ENCODE measurements at regions not wholly inside any gene's neighbourhood (a gene's known extent, or its start where the extent isn't known, plus 50 kb on each side); places are given as distances from the start of the nearest gene placed in this dataset.

DNA sequence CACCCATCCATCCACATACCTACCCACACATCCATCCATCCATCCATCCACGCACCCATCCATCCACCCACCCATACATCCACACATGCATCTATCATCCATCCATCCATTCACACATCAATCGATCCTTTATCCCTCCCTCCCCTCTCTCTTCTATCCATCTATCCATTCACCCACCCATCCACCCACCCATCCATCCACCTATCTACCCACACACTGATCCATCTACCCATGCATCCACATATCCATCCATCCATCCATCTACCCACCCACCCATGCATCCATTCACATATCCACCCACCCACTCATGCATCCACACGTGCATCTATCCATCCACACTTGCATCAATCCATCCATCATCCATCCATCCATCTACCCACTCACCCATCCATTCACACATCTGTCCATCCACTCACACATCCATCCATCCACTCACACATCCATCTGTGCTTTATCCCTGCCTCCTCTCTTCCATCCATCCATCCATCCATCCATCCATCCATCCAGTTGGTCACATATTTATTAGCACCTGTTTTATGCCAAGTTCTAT, 366.1 kb downstream of the CTTN start:
- no peak overlapping the region for H3K27ac ChIP-seq
- intact Hi-C loops (cut with DNase I; ENCODE audit: low total_unique reads), result no loop called here

DNA sequence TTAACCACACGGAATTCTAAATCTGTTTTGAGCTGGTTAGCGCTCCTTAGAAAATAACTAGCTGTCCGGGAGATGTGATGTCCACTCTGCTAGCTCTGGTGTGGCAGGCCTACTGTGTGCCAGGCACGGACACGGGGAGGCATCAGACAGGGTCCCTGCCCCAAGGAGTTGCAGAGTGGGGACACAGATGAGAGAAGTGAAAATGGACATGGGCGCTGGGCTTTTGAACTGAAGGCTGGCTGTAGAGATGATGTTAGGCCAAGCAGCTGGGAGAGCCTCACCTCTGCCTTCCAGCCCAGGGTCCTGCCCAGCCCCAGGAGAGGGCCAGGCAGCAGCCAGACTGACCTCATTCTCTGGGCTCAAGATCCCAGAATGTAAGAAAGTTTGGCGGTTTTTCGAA, 368.6 kb downstream of the CTTN start:
- TF ChIP-seq, protein P1, sequence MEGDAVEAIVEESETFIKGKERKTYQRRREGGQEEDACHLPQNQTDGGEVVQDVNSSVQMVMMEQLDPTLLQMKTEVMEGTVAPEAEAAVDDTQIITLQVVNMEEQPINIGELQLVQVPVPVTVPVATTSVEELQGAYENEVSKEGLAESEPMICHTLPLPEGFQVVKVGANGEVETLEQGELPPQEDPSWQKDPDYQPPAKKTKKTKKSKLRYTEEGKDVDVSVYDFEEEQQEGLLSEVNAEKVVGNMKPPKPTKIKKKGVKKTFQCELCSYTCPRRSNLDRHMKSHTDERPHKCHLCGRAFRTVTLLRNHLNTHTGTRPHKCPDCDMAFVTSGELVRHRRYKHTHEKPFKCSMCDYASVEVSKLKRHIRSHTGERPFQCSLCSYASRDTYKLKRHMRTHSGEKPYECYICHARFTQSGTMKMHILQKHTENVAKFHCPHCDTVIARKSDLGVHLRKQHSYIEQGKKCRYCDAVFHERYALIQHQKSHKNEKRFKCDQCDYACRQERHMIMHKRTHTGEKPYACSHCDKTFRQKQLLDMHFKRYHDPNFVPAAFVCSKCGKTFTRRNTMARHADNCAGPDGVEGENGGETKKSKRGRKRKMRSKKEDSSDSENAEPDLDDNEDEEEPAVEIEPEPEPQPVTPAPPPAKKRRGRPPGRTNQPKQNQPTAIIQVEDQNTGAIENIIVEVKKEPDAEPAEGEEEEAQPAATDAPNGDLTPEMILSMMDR (IDR thresholded peaks at IDR 0.05), result no peak
- DNase-seq, result no peak
- intact Hi-C loops (cut with DNase I; ENCODE audit: low total_unique reads), result no loop called here

More for the DNA sequence above, 366.1 kb downstream of the CTTN start:
- TF ChIP-seq, protein P1 (IDR thresholded peaks at IDR 0.05), result no peak
- peaks cover 0 to 5% (median 0%) of the 10 kb centered on the region in 3 donors for H3K9me3 ChIP-seq
- DNase-seq, result no peak
- H3K4me1 ChIP-seq, result no peaks in the 10 kb centered on the region
- H3K36me3 ChIP-seq, result no peaks in the 10 kb centered on the region
- no peak overlapping the region for H3K4me3 ChIP-seq
- H3K27me3 ChIP-seq, result peaks cover 0 to 11% of the 10 kb centered on the region in 2 donors

DNA sequence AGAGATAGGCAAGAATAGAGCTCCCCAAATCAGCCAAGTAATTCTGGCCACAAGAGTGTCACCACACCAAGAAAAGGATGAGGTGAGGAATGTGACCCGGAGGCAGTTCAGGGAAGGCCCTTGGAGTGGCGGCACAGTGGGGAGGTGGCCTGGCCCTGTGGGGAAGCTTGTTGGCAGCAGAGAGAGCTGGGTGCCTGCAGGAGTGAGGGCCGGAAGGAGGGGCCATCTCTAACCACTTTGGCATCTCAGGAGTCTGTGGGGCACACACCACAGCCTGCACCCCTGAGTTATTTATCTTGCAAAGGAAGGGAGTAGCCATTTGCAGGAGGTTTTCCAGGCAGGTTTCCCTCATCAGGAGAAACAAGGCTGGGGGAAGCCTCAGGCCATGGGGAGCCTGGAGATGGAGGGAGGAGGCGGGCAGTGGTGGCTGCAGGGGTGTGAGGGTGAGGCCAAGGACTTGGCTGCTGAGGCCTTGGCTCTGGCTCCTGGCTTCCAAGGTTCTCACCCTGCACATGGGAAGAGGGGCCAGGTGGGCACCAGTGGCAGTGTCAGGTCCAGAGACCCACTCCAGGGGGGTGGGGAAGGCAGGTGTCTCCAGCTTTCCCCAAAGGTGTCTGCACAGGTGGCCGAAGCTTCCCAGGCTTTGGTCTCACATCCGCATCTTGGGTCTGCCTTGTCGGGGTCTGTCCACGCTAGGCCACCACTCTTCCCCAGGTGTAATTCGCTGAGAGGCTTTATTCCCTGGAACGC, 370.2 kb downstream of the CTTN start:
- DNase-seq, result no peak
- Histone ChIP-seq H3K4me1 (no peaks in the 10 kb centered on the region), H3K36me3 (no peaks in the 10 kb centered on the region), H3K9me3 (no peaks in the 10 kb centered on the region), H3K4me3 (no peak overlapping the region), H3K27me3 (peaks cover 0 to 3% of the 10 kb centered on the region in 2 donors), H3K27ac (no peak overlapping the region)
- TF ChIP-seq, protein P1 (IDR thresholded peaks at IDR 0.05), result no peak
- intact Hi-C loops (cut with DNase I; ENCODE audit: low total_unique reads), result no loop called here

More for the DNA sequence above, 368.6 kb downstream of the CTTN start:
- Histone ChIP-seq H3K9me3 (no peaks in the 10 kb centered on the region), H3K27me3 (peaks cover 0 to 6% of the 10 kb centered on the region in 2 donors), H3K27ac (no peak overlapping the region), H3K4me1 (no peaks in the 10 kb centered on the region), H3K36me3 (no peaks in the 10 kb centered on the region), H3K4me3 (no peak overlapping the region)

DNA sequence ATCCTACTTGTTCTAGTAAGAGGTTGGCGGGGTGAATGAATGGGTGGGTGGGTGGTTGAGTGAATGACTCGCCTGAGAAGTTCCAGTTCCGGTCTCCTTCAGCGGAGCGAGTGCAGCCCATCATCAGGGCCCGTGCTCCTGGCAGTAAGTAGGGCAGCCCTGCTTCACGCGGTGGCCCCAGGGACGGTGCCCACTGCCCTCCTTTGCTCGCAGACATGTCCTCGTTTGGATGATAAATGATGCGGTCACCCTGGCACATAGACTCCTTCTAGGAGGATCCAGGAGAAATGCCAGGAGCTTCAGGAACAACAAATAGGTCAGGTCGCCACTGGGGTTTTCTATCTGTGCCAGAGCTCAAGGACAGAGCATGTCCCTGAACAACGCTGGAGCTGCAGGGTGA, 370.8 kb downstream of the CTTN start:
- TF ChIP-seq, protein P1 (IDR thresholded peaks at IDR 0.05), result no peak
- peaks cover 0 to 3% of the 10 kb centered on the region in 2 donors for H3K27me3 ChIP-seq
- H3K9me3 ChIP-seq, result no peaks in the 10 kb centered on the region
- H3K4me3 ChIP-seq, result no peak overlapping the region
- H3K27ac ChIP-seq, result no peak overlapping the region
- intact Hi-C loops (cut with DNase I; ENCODE audit: low total_unique reads), result no loop called here
- H3K4me1 ChIP-seq, result no peaks in the 10 kb centered on the region
- DNase-seq, result peak in 1 of 2 donors; percentile 54
- H3K36me3 ChIP-seq, result no peaks in the 10 kb centered on the region

DNA sequence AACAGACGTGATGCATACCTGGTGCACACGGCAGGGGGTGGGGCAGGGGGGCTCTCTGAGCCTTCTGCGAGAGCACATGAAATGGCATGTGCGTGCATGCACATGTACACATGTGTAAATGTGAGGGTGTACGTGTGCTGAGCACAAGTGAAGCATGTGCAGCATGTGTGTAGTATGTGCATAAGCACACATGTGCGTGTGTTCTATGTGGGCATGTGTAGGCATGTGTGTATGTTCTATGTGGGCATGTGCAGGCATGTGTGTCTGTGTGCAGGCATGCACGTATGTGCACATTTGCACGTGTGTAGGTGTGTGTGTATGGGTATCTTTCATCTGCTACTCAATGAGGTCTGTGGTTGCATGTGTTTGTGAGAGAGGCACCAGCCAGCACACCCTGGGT, 371.2 kb downstream of the CTTN start:
- no peak overlapping the region for H3K4me3 ChIP-seq
- H3K9me3 ChIP-seq, result no peaks in the 10 kb centered on the region
- H3K27me3 ChIP-seq, result peaks cover 0 to 3% of the 10 kb centered on the region in 2 donors
- H3K36me3 ChIP-seq, result no peaks in the 10 kb centered on the region
- intact Hi-C loops (cut with DNase I; ENCODE audit: low total_unique reads), result no loop called here
- no peak overlapping the region for H3K27ac ChIP-seq
- TF ChIP-seq, protein P1 (IDR thresholded peaks at IDR 0.05), result no peak
- H3K4me1 ChIP-seq, result no peaks in the 10 kb centered on the region
- DNase-seq, result peak in 1 of 2 donors; percentile 9
